ENCODE measurements at regions not wholly inside any gene's neighbourhood (a gene's known extent, or its start where the extent isn't known, plus 50 kb on each side); places are given as distances from the start of the nearest gene placed in this dataset.
"Not testable (repeated sequence)": the region's sequence is repeated elsewhere in the genome, so short reads cannot be mapped to it uniquely, and the experiment has no call there.

DNA sequence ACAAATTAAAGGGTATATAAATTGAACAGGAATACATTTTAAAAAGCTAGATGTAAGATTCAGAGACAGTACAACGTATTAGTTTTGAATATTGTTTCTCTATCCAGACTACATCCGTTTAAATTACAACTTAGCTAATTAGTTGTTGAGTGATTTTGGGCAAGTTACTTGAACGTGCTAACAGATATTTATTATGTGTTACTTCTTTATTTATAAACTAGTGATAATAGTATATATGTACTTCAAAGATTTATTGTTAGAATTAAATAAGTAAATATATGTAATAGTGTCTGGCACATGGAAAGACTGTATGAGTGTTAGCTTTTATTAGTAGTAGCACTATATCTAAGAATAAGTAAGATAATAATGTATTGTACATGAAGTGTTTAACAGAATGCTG, 92.0 kb upstream of the GBE1 start:
- no peak for DNase-seq (ENCODE audit: low read depth)

DNA sequence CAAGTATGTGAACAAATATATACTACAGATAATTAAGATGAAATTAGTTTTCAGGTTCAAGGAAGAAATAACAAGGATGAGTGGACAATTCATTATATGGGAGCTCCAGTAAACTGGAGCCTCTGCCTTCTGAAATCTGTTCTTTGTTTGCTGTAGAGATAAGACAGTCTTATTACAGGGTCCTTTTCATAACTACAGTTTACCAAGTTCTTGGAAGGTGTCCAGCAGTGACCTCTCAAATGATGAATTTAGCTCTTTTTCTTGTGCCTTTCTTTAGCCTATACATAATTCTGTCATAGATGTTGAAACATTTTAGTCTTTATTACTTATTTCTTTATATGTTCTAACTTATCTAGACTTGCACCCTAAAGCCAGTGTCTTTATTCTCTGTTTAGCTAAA, 89.7 kb upstream of the GBE1 start:
- DNase-seq (ENCODE audit: low read depth): no peak

DNA sequence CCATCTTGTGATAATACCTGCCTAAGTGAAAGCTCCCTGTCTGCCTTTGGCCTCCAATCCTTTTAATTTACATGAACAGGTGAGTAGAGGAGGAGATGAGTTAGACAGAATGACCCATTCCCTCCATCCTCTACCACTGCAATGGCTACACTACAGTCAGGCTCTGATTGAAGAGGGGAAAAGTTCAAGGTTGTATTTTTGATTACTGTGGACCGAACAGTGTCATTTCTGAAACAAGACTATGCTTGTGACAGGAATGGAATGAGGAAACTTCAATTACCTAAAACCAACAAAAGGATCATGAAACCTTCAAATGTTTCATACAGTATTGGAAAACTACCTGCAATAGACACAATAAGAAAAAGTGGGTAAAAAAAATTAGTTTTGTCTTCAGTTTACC, 85.5 kb upstream of the GBE1 start:
- DNase-seq (ENCODE audit: low read depth): no peak

DNA sequence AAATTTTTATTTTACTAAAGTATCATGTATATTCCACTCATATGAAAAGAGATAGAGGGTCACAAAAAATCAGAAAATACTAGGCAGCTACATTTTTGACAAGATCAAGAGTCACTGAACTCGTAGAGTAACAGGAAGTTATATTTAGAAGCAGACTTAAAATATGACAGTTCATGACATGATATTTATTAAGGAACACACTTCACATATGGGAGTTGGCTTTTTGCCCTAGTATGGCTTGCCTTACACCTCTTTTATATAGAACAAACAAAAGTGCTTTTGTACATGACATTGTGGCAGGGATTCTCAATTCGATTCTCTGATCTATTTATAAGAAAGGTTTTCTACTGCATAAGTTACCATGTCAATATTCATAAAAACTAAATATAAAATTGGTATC, 80.1 kb upstream of the GBE1 start:
- DNase-seq (ENCODE audit: low read depth): no peak

DNA sequence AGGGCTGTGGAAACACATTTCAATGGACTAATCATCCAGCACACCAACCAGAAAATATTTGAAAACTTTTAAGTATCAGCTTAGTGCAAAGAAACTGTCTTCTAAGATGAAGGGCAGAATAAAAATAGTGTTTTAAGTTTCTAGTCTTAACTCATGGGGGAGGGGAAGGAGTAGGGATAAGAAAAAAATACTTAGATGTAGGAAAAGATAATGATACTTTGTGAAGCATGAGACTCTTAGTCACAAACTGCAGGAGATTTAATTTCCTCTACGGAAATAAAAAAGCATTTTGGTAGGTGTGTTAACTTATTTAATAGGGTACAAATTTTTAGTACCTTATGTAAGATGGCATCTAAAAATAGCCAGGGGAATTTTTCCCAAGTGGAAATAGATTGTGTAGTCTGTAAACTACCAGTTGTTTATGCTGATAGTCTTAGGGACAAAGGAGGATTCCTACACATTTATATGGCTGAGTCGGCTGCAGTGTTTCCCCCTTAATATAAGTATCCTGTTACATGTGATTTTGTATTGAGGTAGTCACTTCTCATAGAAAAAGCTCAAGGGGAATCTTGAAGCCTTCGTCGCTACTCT, 78.2 kb upstream of the GBE1 start:
- DNase-seq (ENCODE audit: low read depth): no peak

DNA sequence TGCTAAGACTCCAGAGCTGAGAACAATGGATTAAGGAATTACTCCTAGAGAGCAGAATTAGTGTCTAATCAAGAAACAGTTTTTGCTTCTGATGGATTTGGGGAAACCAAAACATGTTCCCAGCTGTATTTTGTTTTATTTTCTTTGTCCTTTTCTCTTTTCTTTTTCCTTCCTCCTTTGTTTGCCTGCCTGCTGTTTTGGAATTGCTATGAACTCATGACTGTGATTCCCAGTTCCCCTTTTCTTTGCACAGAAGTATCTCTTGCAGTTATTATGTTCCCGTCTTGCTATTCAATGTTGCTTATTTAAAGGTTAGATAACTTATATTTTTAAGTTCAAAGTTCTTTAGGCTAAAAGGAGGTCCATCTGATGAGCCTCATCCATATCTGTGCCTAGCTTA, 77.0 kb upstream of the GBE1 start:
- DNase-seq (ENCODE audit: low read depth): no peak

DNA sequence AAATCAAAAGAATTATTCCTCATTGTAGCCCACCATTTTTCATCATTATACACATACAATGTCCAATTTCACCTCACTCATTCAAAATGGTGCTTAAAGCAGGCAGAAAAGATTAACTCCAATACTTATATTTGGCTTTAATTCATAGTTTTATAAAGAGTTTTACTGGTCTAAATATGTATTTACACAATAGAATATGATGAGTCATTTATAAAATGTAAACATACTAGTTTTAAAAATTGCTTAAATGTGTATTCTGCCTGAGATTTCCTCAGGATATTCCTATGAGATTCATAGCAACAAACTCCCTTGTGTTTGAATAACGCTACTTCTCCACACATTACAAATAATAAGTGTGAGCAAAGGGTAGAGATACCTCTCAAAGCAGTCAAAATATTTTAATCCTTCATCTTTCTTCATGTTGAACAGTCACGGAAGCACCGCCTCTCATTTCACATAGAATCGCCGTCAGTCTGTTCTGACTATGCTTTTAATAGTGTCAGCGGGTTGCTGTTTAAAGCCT, 75.7 kb upstream of the GBE1 start:
- DNase-seq (ENCODE audit: low read depth): no peak

DNA sequence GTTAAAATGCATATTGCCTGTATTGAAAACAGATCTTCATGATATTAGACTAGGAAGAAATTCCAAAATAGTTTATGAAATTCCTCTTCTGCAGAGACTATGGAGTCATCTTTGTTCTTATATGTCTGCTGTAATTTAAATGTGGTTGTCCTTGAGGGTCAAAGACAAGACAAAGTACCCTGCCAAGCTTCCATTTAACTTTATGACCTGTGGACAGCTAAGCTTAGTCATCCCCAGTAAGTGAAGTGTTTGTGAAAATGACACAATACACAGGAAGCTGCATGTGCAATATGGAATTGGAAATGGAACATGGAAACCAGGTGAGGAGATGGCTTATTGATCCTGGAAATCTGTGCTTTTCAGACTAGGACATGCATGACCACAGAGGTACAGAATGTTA, 68.5 kb upstream of the GBE1 start:
- DNase-seq (ENCODE audit: low read depth): peak; percentile 9

DNA sequence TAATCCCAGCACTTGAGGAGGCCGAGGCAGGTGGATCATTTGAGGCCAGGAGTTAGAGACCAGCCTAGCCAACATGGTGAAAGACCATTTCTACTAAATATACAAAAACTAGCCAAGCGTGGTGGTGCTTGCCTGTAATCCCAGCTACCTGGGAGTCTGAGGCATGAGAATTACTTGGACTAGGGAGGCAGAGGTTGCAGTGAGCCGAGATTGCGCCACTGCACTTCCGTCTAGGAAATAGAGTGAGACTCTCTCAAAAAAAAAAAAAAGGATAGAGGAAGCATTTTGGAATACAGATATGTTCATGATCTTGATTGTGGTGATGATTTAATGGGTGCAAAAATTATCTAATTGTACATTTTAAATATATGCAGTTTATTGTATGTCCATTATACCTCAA, 67.8 kb upstream of the GBE1 start:
- not testable (repeated sequence) for DNase-seq (ENCODE audit: low read depth)

DNA sequence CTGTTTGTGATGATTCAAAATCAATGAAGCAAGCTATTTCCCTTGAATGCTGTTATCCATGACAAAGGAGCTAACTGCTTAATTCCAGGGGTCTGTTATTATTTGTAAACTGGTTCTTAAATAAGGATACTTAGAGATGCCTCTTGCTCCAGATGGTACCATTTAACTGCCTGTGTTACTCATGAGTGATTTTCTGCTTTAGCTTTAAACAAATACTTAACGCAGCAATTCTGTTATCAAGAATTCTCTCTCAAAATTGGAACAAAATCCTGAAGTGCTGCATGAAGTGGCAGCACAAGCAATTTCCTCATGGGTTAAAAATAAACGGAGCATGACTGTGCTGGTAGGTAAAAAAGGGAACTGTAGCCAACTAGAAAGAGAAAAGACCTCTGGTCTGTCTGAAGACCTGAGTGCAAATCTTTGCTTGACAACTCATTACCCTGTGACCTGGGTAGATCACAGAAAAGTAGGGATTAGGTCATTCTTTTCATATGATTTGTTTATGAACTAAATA, 62.5 kb upstream of the GBE1 start:
- no peak for DNase-seq (ENCODE audit: low read depth)

DNA sequence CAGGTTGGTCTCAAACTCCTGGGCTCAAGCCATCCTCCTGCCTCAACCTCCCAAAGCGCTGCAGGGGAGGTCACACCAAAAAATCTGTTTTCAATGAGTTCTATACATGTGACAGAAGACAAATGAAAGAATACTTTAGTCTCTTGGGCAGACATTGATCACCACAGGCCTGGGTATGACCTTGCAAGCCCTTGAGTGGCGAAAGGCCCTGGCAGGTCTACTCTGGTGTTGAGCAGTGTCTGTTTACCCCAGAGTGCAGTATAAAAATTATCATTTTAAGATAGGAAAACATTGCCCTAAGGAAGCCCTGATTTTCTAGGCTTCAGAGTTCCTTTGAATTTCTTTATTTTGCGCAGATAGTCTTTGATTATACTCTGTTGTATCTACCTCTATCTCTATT, 61.6 kb upstream of the GBE1 start:
- no peak for DNase-seq (ENCODE audit: low read depth)

DNA sequence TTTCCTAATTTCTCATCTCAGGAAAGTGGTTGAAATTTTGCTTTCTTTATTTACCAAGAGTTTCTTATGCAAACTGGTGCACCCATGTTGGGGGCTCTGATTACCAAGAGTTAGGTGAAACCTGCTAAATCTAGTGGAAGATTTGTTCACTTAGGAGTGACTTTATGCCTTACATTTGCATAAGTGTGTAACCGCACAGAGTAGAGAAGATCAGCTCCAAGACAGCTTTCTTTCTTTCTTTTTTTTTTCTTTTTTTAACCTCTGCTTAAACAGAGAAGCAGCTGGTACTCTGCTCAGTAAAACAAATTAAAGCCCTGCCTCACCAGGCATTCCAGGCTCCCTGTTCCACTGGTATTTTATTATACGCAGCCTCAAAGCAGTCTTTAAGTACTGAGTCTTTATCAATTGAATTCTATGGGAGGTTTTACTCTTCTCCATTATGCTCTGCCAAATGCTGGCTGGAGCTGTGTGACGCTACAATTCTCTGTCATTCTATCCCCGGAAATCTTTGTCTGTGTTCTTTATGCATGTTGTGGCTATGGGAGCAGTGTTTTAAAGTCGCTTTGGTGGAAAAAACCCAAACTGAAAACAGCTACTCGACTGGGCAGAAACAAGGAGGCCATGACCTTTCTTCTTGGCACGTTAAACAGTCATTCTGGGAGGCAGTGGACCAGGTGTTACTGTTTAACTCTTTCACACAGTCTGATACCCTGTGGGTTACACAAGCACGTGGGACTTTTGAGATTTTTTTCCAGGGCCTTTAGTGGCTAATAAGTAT, 55.2 kb upstream of the GBE1 start:
- peak; percentile 0 for DNase-seq (ENCODE audit: low read depth)

DNA sequence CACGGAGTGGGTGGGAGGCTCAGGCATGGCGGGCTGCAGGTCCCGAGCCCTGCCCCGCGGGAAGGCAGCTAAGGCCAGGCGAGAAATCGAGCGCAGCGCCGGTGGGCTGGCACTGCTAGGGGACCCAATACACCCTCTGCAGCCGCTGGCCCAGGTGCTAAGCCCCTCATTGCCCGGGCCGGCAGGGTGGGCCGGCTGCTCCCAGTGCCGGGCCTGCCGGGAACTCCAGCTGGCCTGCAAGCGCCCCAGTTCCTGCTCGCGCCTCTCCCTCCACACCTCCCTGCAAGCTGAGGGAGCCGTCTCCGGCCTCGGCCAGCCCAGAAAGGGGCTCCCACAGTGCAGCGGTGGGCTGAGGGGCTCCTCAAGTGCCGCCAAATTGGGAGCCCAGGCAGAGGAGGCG, 50.7 kb upstream of the GBE1 start:
- DNase-seq (ENCODE audit: low read depth): not testable (repeated sequence)
